H1 (cell line): ENCODE measurements at regions not wholly inside any gene's neighbourhood (a gene's known extent, or its start where the extent isn't known, plus 50 kb on each side); places are given as distances from the start of the nearest gene placed in this dataset.

Experiments used
- CTCF ChIA-PET: fragments of 300-600 bp; sonication (Branson Sonifier 250); formaldehyde crosslinking; loops from one replicate; lab custom pipeline; 2021; ENCODE audit not compliant: partially characterized antibody; lab: Charles Lee
- POLR2A ChIA-PET: fragments of 300-600 bp; sonication (Branson Sonifier 250); formaldehyde crosslinking; loops from one replicate; lab custom pipeline; 2021; ENCODE audit warnings: inconsistent platforms; ENCODE audit not compliant: partially characterized antibody; lab: Charles Lee
- DNase-seq, 2 experiments: peaks; one replicate each; pipeline versions ENCODE4 v3.0.0 to v3.0.0-alpha.2; 2010 to 2022; ENCODE audit warnings: low spot score in 2 of 2, low read depth in 1 of 2, mixed read lengths in 1 of 2
- FAIRE-seq: peaks from 2 replicates; lab custom pipeline; 2011; peaks lifted over from hg19 to GRCh38; lab: Jason Lieb, UNC
- H2AFZ ChIP-seq: 2 replicates; pipeline ENCODE4 v1.8.1; 2012; ENCODE audit warnings: low read length, inconsistent platforms
- H2AK5ac ChIP-seq: 2 replicates; pipeline ENCODE4 v1.6.1; 2013; ENCODE audit warnings: low read depth, low read length
- H2BK120ac ChIP-seq: replicated peaks from 2 replicates; pipeline ENCODE3; 2013; ENCODE audit warnings: low read depth, low read length, inconsistent platforms
- H2BK12ac ChIP-seq: 2 replicates; pipeline ENCODE4 v1.6.1; 2013; ENCODE audit warnings: low read depth, low read length
- H2BK15ac ChIP-seq: 2 replicates; pipeline ENCODE4 v1.6.1; 2013; ENCODE audit warnings: low read length
- H2BK20ac ChIP-seq: 2 replicates; pipeline ENCODE4 v1.6.1; 2013; ENCODE audit warnings: low read length
- H2BK5ac ChIP-seq: 2 replicates; pipeline ENCODE4 v1.6.1; 2013; ENCODE audit warnings: low read depth, low read length
- H3K14ac ChIP-seq: 2 replicates; pipeline ENCODE4 v1.6.1; 2013; ENCODE audit warnings: inconsistent platforms; ENCODE audit not compliant: insufficient read length
- H3K18ac ChIP-seq: 2 replicates; pipeline ENCODE4 v1.6.1; 2013; ENCODE audit warnings: low read length; ENCODE audit errors: extremely low read depth
- H3K23ac ChIP-seq: 2 replicates; pipeline ENCODE4 v1.6.1; 2013; ENCODE audit warnings: inconsistent platforms; ENCODE audit not compliant: insufficient read length
- H3K23me2 ChIP-seq: 2 replicates; pipeline ENCODE4 v1.6.1; 2013; ENCODE audit warnings: low read depth, low read length
- H3K27ac ChIP-seq: 2 replicates; pipeline ENCODE4 v1.6.1; 2011; ENCODE audit warnings: low read depth, low read length, inconsistent platforms
- H3K27me3 ChIP-seq, 4 experiments: replicated peaks in 1 of 4; 1 replicate in 1 of 4; 2 replicates in 3 of 4; pipeline versions ENCODE4 v1.6.1 to v1.8.1; 2011 to 2013; ENCODE audit warnings: low read length in 3 of 4, mild to moderate bottlenecking in 3 of 4, inconsistent platforms in 2 of 4, mixed read lengths in 2 of 4, moderate library complexity in 1 of 4; ENCODE audit not compliant: control insufficient read depth in 3 of 4, insufficient read depth in 3 of 4; ENCODE audit errors: extremely low read depth in 1 of 4
- H3K36me3 ChIP-seq, 4 experiments: 2 replicates each; pipeline versions ENCODE4 v1.6.1 to v1.8.1; 2011 to 2013; ENCODE audit warnings: mild to moderate bottlenecking in 4 of 4, low read length in 3 of 4, moderate library complexity in 2 of 4, control low read depth in 1 of 4, inconsistent platforms in 1 of 4; ENCODE audit not compliant: insufficient read depth in 4 of 4, control insufficient read depth in 2 of 4
- H3K4ac ChIP-seq: replicated peaks from 2 replicates; pipeline ENCODE3; 2013; ENCODE audit warnings: low read length, low read depth, mixed read lengths, inconsistent platforms; ENCODE audit not compliant: insufficient read length
- H3K4me1 ChIP-seq, 4 experiments: replicated peaks in 1 of 4; 1 replicate in 1 of 4; 2 replicates in 3 of 4; pipeline versions ENCODE4 v1.6.1 to v1.8.1; 2011 to 2013; ENCODE audit warnings: low read length in 3 of 4, inconsistent platforms in 2 of 4, mixed read lengths in 1 of 4; ENCODE audit not compliant: insufficient read depth in 4 of 4, control insufficient read depth in 3 of 4
- H3K4me2 ChIP-seq, 2 experiments: 2 replicates each; pipeline versions ENCODE4 v1.6.1 to v1.8.1; 2011 to 2013; ENCODE audit warnings: low read depth in 2 of 2, low read length in 2 of 2, control low read depth in 1 of 2, inconsistent platforms in 1 of 2, mild to moderate bottlenecking in 1 of 2; ENCODE audit not compliant: insufficient read depth in 1 of 2
- H3K4me3 ChIP-seq, 4 experiments: fragments of 200-600, 300-600 bp in 1 of 4; sonication (generic), shearing (Covaris generic), sonication (Bioruptor Twin) in 1 of 4; 2 replicates each; pipeline versions ENCODE4 v1.5.1 to v1.8.1; 2011 to 2016; ENCODE audit warnings: low read length in 4 of 4, low read depth in 3 of 4, control low read depth in 2 of 4, inconsistent platforms in 2 of 4, mild to moderate bottlenecking in 2 of 4, mixed read lengths in 1 of 4, moderate library complexity in 1 of 4; ENCODE audit not compliant: insufficient read depth in 2 of 4; ENCODE audit errors: extremely low read depth in 1 of 4
- H3K56ac ChIP-seq: replicated peaks from 2 replicates; pipeline ENCODE3; 2013; ENCODE audit warnings: low read depth, mild to moderate bottlenecking, mixed read lengths, low read length, inconsistent platforms; ENCODE audit not compliant: insufficient read length
- H3K79me1 ChIP-seq: 2 replicates; pipeline ENCODE4 v1.6.1; 2013; ENCODE audit warnings: low read depth, low read length, control low read depth
- H3K79me2 ChIP-seq, 2 experiments: 2 replicates each; pipeline versions ENCODE4 v1.6.1 to v1.8.1; 2012 to 2013; ENCODE audit warnings: low read length in 2 of 2, mild to moderate bottlenecking in 2 of 2, inconsistent platforms in 1 of 2; ENCODE audit not compliant: insufficient read depth in 2 of 2, control insufficient read depth in 1 of 2
- H3K9ac ChIP-seq, 4 experiments: replicated peaks in 1 of 4; 1 replicate in 1 of 4; 2 replicates in 3 of 4; pipeline versions ENCODE4 v1.6.1 to v1.8.1; 2011 to 2013; ENCODE audit warnings: low read depth in 3 of 4, low read length in 3 of 4, control low read depth in 2 of 4, mild to moderate bottlenecking in 2 of 4, moderate library complexity in 2 of 4, inconsistent platforms in 1 of 4; ENCODE audit errors: extremely low read depth in 1 of 4
- H3K9me3 ChIP-seq, 2 experiments: 2 replicates each; pipeline versions ENCODE4 v1.6.1 to v1.8.1; 2012 to 2013; ENCODE audit warnings: mild to moderate bottlenecking in 2 of 2, moderate library complexity in 2 of 2, control low read depth in 1 of 2, inconsistent platforms in 1 of 2, low read depth in 1 of 2, low read length in 1 of 2, mixed read lengths in 1 of 2; ENCODE audit not compliant: insufficient read depth in 2 of 2
- H4K20me1 ChIP-seq, 2 experiments: replicated peaks in 1 of 2; 2 replicates each; pipeline versions ENCODE3 to v1.8.1; 2011 to 2013; ENCODE audit warnings: inconsistent platforms in 2 of 2, low read length in 2 of 2, mild to moderate bottlenecking in 1 of 2; ENCODE audit not compliant: insufficient read depth in 2 of 2, control insufficient read depth in 1 of 2
- H4K5ac ChIP-seq: 2 replicates; pipeline ENCODE4 v1.6.1; 2013; ENCODE audit warnings: low read length, low read depth, mixed read lengths, inconsistent platforms; ENCODE audit not compliant: insufficient read length
- H4K8ac ChIP-seq: 2 replicates; pipeline ENCODE4 v1.8.0; 2013; ENCODE audit warnings: mild to moderate bottlenecking, moderate library complexity, low read length, inconsistent platforms; ENCODE audit not compliant: insufficient read depth; ENCODE audit errors: extremely low read depth
- H4K91ac ChIP-seq: replicated peaks from 2 replicates; pipeline ENCODE3; 2013; ENCODE audit warnings: low read length, mixed read lengths, inconsistent platforms; ENCODE audit not compliant: insufficient read length
- ASH2L ChIP-seq: fragments of 200-600, 300-600 bp; sonication (generic); IDR thresholded peaks from one replicate; pipeline ENCODE4 v1.7.1; 2017; ENCODE audit warnings: low read length
- BACH1 ChIP-seq: IDR thresholded peaks from 2 replicates; pipeline ENCODE4 v1.6.1; 2012; ENCODE audit warnings: low read length, improper control_type of control experiment
- CEBPB ChIP-seq: IDR thresholded peaks from 2 replicates; pipeline ENCODE4 v1.6.1; 2012; ENCODE audit warnings: low read depth, low read length
- CTCF ChIP-seq, 3 experiments: IDR thresholded peaks; 1 replicate in 2 of 3; 2 replicates in 1 of 3; pipeline versions ENCODE4 v1.5.1 to v1.6.1; 2011; ENCODE audit warnings: low read length in 3 of 3, mild to moderate bottlenecking in 3 of 3, inconsistent platforms in 2 of 3, low read depth in 1 of 3, moderate library complexity in 1 of 3; ENCODE audit not compliant: insufficient read depth in 1 of 3; ENCODE audit errors: control extremely low read depth in 1 of 3
- E2F6 ChIP-seq: IDR thresholded peaks from 2 replicates; pipeline ENCODE4 v1.6.1; 2012; ENCODE audit warnings: inconsistent platforms
- EP300 ChIP-seq, 2 experiments: IDR thresholded peaks; 1 replicate in 1 of 2; 2 replicates in 1 of 2; pipeline ENCODE4 v1.6.1; 2011 to 2012; ENCODE audit warnings: low read depth in 2 of 2, low read length in 2 of 2, mild to moderate bottlenecking in 2 of 2, borderline replicate concordance in 1 of 2, inconsistent platforms in 1 of 2, moderate library complexity in 1 of 2
- FOSL1 ChIP-seq: IDR thresholded peaks from 2 replicates; pipeline ENCODE4 v1.6.1; 2011; ENCODE audit warnings: mild to moderate bottlenecking, low read depth, low read length, moderate library complexity; ENCODE audit not compliant: insufficient read depth
- RBBP5 ChIP-seq: IDR thresholded peaks from 2 replicates; pipeline ENCODE4 v1.7.1; 2012; ENCODE audit warnings: low read depth, mild to moderate bottlenecking, inconsistent platforms, low read length, moderate library complexity, borderline replicate concordance
- RNF2 ChIP-seq: fragments of 200-900, 300-1000 bp; sonication (generic); IDR thresholded peaks from 2 replicates; pipeline ENCODE4 v1.7.1; 2016; ENCODE audit warnings: borderline replicate concordance, low read depth, mild to moderate bottlenecking, antibody characterized with exemption, low read length; ENCODE audit not compliant: poor library complexity, severe bottlenecking; ENCODE audit errors: missing control alignments
- SAP30 ChIP-seq: fragments of 300-600 bp; sonication (generic); IDR thresholded peaks from 2 replicates; pipeline ENCODE4 v1.7.1; 2012; ENCODE audit warnings: low read length, moderate library complexity, mild to moderate bottlenecking, inconsistent platforms; ENCODE audit not compliant: insufficient read depth, insufficient replicate concordance
- SIN3A ChIP-seq, 2 experiments: IDR thresholded peaks in 1 of 2; conservative IDR thresholded peaks in 1 of 2; 2 replicates each; pipeline ENCODE4 v1.6.1; 2011 to 2012; ENCODE audit warnings: low read length in 2 of 2, improper control_type of control experiment in 1 of 2, low read depth in 1 of 2, mild to moderate bottlenecking in 1 of 2

GRCh38 chr12:47548401-47548800, 157.4 kb downstream of the RPAP3 start:
- no peak overlapping the region for H2BK120ac ChIP-seq
- no peak overlapping the region for H3K4me3 ChIP-seq
- no peaks in the 10 kb centered on the region for H3K36me3 ChIP-seq
- FAIRE-seq (no peak), DNase-seq (no peak)
- no peaks in the 10 kb centered on the region for H3K23me2 ChIP-seq
- no peaks in the 10 kb centered on the region for H3K4me1 ChIP-seq
- H4K20me1 ChIP-seq, result no peaks in the 10 kb centered on the region
- no peak overlapping the region for H2AFZ ChIP-seq
- no peak overlapping the region for H4K91ac ChIP-seq
- peaks cover 0 to 3% of the 10 kb centered on the region in 2 experiments; a peak in 3 of 4 replicates for H3K9me3 ChIP-seq
- no peak overlapping the region for H2BK15ac ChIP-seq
- H2BK5ac ChIP-seq, result no peak overlapping the region
- no peak overlapping the region for H2BK12ac ChIP-seq
- H3K9ac ChIP-seq, result no peak overlapping the region
- H2BK20ac ChIP-seq, result no peak overlapping the region
- no peak overlapping the region for H3K4ac ChIP-seq
- no peaks in the 10 kb centered on the region for H3K27me3 ChIP-seq
- no peak overlapping the region for H3K56ac ChIP-seq
- H4K8ac ChIP-seq, result no peak overlapping the region
- no peak overlapping the region for H4K5ac ChIP-seq
- POLR2A ChIA-PET, result no interaction called here
- H3K14ac ChIP-seq, result no peak overlapping the region
- H3K27ac ChIP-seq, result no peak overlapping the region
- H3K79me2 ChIP-seq, result no peaks in the 10 kb centered on the region
- no peaks in the 10 kb centered on the region for H3K79me1 ChIP-seq
- no peak overlapping the region for H2AK5ac ChIP-seq
- H3K4me2 ChIP-seq, result no peak overlapping the region
- H3K23ac ChIP-seq, result no peak overlapping the region
- CTCF ChIA-PET, result interaction anchor here (0.7 to 4.0 kb wide), 6 partner anchors 14 to 165 kb away, joined by 3 to 17 read pairs (median 4); no protein-coding TSS in a partner anchor
- H3K18ac ChIP-seq, result no peak overlapping the region
- no peak for TF ChIP-seq ASH2L
- TF ChIP-seq BACH1, result no peak
- no peak for TF ChIP-seq RBBP5
- TF ChIP-seq E2F6, result no peak
- TF ChIP-seq CTCF (IDR thresholded peaks at IDR 0.05; ENCODE audit: control extremely low read depth in 1 of 3, insufficient read depth in 1 of 3, low read depth in 1 of 3, low read length in 3 of 3), result no peak
- no peak for TF ChIP-seq SAP30
- TF ChIP-seq SIN3A (conservative IDR thresholded peaks at IDR 0.05 in 1 of 2, IDR thresholded peaks at IDR 0.05 in 1 of 2; ENCODE audit: low read depth in 1 of 2, low read length in 2 of 2), result no peak
- no peak for TF ChIP-seq CEBPB
- TF ChIP-seq EP300 (IDR thresholded peaks at IDR 0.05; ENCODE audit: borderline replicate concordance in 1 of 2, low read depth in 2 of 2, low read length in 2 of 2), result no peak
- no peak for TF ChIP-seq RNF2
- TF ChIP-seq FOSL1, result no peak
